Activated T-helper 1 cell treated with anti-CD3 and anti-CD28 coated beads, Interleukin-2, amount 50 U/mL, for 16 hours (primary cell): ENCODE measurements at regions not wholly inside any gene's neighbourhood (a gene's known extent, or its start where the extent isn't known, plus 50 kb on each side); places are given as distances from the start of the nearest gene placed in this dataset.
"Not testable (repeated sequence)": the region's sequence is repeated elsewhere in the genome, so short reads cannot be mapped to it uniquely, and the experiment has no call there.

Experiments used
- DNase-seq, 2 donors: peaks; one replicate each; pipeline ENCODE4 v3.0.0-alpha.2; 2020; ENCODE audit warnings: low read depth in 1 of 2, low spot score in 1 of 2

DNA sequence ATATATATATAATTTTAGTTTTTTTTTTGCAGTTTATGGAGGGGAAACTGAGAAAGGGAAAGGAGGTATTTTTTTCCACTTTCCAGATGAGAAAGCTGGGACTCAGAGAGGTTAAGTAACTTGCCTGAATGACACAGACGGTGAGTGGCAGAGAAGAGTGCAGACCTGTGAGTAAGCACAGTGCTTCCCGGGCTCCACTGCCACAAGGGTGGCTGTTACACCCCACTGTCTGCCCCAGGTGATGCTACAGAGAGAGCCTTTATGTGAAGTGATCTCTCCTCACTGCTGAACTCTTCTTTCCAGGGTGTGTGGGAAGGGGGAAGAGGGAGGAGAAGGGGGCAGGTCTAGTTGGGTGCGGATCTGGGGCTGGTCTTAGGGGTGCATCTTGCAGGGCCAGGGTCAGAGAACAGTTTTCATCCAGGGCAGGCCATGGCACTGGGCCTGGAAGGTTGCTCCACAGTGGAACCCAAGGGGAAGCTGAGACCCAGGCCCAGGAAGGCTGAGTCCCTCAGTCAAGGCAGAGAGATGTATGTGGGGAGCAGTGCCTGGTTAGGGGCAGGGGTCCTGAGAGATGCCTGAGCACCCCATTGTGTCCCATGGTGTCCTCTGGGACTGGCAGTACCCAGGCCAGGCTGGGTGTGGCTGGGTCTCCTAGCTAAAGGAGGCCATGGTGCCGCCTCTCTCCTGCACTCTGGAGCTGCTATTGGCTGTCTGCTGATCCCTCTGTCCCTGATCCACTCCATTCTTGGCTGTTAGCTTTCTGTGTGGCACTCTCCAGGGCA is 357.5 kb downstream of the PTPRU start:
- no peak for DNase-seq

DNA sequence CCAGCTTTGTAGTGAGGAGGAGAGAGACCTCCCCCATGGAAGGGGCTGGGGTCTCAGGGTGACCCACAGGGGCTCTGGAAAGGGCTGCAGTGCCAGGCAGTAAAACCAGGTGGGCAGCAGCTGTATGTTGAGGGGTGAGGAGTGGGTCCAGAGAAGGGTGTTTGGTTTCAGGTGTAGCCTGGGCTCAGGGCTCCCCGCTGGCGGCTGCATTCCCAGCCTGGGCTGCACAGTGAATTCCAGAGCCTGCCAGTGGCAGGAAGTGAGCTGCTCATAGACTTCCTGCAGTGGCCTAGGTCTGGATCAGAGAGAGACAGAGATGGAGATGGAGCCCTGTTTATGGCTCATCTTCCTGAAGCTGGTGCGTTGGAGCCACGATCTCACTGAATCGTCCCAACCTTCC is 356.4 kb downstream of the PTPRU start:
- no peak for DNase-seq

DNA sequence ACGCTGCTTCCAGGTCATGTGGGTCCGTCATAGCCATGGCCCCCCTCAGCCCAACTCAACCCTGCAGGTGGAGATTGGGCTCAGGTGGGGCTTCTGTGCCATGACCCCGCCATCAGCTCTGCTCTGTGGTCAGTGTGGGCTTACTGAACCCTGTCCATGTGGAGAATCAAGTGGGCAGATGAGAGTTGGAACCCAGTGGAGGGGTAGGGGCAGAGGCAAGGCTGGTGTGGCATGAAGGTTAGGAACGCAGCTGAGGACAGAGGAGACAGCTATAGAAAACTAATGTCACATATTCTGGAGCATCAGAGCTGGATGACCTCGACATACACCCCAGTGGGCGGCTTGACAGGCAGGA is 355.9 kb downstream of the PTPRU start:
- no peak for DNase-seq

DNA sequence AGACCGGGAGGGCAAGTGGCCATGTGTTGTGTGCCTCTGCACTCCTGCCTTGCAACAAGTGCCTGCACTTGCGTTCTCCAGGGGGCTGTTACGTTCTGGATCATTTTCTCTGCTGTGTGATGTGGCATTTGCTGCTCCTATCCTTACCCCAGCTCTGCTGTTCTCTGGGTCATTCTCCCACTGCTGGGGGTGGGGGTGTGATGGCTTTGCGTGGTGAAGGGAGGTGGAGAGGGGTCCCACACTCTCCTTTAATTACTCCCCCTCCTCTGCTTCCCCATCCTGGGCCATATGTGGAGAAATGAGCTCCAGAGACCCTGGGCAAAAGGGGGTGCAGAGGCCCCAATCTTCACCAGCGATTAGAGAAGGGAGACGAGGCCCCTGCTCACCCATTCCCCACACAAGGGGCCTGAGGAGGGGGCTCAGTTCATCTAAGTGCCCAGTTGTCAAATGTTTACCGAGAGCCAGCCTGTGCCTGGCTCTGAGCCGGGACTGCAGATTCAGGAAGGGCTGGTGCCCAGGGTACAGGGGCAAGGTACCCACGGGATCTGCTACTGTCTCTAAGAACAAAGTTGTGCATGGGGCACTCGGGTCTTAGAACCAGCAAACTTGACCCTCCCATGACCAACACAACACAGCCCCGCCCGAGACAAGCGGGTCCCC is 355.4 kb downstream of the PTPRU start:
- no peak for DNase-seq

DNA sequence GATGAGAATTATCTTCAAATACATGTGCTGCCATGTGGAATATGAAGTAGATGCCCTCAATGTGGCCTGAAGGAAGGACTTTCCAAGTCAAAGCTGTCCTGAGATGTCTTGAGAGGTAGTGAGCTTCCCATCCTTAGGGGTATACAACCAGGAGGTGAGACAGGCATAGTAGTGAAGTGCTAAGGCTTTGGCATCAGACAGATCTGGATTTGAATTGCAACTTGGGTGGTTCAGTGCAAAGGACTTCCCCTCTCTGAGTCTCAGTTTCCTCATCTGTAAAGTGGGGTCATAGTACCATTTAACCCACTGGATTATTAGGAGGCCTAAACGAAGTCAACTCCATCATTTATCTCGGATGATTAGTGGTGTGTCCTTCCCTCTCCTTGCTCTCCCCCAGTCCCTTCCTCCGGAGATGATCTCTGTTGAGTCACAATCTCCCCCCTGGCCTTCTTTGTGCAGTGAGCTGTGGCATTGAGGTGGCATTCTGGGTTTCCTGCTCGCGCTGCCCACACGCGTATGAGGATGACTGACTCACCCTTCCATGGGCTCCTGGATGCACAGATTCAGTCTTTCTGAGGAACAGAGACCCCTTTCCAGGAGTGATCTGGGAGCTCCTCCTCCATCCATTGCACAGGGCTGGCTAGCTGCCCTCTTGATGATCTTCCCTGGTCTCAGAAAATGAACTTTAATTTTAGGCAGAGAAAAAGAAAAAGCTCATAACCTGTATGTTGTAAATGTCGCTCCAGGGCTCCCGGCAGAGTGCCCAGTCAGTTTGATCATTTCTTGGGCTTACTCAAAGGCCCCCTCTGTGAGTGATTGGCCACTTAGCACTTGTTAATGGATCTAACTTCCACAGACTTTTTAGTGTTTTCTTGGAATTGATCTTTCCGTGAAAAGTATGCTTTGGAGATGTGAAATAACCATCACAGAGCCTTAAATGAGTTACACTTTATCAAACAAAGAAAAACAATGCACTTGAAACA is 354.6 kb downstream of the PTPRU start:
- DNase-seq: no peak

DNA sequence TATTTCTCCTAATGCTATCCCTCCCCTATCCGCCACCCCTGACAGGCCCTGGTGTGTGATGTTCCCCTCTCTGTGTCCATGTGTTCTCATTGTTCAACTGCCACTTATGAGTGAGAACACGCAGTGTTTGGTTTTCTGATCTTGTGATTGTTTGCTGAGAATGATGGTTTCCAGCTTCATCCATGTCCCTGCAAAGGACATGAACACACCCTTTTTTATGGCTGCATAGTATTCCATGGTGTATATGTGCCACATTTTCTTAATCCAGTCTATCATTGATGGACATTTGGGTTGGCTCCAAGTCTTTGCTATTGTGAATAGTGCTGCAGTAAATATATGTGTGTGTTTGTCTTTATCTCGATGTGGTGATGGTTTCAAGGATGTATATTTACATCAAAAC is 353.4 kb downstream of the PTPRU start:
- DNase-seq: not testable (repeated sequence)

DNA sequence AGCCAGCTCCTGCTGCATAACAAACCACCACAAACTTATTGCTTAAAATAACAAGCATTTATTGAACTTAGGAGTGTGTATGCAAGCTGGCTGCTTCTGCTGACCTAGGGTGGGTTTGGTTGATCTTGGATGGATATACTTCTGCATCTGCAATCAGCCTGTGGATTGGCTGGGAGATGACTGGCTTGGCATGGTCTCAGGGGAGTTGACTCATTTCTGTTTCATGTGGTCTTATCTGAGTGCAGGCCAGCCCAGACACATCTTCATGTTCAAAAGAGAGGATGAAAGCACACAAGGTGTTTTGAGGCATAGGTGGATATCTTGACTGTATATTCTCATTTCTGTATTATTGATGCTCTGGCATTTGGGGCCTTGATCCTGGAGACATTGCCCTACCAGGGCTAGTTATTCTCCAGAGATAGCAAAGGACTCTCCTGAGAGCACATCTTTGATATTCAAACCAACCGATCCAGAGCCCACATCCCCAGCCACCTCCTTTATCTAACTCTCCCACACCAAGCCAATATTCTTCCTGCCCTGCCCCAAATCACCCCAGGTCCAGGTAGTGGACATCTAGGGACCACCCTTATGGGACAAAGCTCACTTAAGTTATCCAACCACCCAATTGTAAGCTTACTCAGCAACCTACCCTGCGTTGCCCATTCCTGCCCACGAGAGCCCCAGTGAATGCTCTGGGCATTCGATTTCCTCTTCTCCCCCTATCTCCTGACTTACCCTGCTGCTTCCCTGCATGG is 350.8 kb downstream of the PTPRU start:
- no peak for DNase-seq

DNA sequence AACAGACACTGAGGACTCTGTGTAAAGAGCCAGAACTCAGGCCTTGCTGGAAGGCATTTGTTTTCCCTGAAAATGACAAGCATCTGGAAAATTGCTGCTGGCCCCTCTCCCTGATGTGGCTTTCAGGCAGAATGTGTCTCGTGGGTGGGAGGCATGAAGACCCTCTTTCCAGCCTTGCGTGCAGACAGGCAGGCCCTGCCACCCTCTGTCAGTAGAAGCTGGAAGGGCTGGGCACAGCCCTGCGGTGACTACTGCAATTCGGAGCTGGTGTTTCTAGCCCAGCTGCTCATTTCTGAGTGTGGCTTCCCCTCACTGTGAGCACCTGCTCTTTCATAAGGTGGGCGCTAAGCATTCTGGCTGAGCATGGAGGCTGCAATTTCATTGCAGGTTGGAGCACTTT is 349.9 kb downstream of the PTPRU start:
- DNase-seq: no peak

DNA sequence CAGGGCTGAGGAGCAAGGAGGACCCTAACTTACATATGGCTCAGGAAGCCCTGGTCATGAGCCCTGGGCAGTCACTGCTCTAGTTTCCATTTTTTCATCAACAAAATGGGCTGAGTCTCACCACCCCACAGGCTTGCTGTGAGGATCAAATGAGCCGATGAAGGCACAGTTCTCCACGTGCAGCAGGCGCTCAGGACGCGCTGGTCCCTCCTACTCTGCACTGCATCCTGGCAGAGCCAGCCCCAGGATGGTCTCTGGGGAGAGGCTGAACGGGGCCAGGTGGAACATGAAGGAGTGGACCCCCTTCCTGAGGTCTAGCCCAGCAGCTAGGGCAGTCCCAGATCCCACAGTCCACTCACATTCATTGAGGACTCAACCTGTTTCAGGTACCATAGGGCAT is 349.3 kb downstream of the PTPRU start:
- DNase-seq: no peak

DNA sequence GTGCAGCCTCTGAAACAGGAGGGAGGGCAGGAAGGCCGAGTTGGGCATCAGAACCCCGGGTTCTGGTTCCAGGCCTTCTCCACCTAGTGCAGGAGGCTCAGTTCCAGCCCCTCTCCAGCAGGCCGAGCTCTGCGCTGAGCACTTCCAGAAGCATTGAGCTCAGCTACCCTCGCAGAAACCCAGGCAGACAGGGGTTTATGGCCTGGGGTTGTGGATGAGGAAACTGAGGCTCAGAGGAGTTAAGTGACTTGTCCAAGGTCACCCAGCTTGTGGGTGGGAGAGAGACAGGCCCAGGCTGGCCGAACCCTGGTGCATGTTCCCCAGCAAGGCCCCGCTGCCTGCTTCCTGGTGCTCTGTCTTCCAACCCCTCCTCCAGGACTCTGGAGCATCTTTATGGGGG is 348.9 kb downstream of the PTPRU start:
- DNase-seq: no peak

DNA sequence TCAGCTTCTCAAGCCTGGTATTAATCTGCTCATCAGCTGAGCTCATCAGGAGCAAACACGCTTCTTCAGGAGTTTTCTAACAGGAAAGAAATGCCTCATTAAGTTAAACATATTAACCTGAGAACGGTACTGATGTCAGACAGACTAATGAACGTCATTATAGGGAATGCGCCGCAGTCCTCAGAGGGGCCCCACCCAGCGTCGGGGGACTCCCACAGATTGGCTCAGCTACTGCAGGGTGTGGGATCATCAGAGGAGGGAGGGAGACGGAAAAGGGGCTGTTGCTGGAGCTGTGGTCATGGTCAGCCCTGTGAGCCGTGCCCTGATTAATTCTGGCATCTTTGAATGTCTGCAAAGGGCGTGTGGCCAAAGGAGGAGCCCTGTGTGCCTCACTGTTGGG is 348.5 kb downstream of the PTPRU start:
- DNase-seq: no peak

DNA sequence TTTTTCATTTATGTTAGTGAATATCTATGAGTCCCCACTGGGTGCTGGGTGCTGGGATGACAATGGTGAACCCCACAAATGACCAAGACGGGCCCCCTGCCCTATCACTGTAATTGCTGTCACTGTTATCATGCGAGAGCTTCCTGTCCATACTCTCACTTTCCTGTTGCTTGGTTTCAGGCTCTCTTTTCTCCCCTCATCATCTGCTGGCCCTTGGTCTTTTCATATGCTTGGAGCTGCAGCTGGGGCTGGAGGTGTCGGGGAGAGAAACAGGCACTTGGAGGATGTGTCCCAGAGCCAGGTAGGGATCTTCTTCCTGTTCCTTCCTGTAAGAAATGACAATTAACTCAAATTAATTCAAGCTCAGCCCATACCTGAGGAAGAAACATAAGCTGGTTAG is 348.0 kb downstream of the PTPRU start:
- DNase-seq: no peak

DNA sequence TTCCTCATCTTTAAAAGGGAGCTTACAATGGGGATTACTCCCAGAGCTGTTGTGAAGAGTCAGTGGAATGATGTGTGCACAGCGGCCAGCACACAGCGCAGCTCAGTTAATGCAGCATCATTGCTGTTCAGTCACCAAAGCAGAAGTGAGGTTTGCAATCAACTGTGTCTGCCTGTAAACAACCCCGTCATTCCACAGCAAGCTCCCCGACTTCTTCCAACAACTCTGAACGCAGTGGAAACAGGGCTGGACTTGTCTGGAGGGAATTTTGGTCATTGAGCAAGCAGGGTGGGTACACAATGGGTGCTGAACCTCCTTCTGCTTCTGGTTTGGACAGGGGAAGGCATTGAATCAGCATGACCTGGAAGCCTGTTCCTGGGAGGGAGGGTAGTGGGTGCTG is 347.4 kb downstream of the PTPRU start:
- DNase-seq: no peak

DNA sequence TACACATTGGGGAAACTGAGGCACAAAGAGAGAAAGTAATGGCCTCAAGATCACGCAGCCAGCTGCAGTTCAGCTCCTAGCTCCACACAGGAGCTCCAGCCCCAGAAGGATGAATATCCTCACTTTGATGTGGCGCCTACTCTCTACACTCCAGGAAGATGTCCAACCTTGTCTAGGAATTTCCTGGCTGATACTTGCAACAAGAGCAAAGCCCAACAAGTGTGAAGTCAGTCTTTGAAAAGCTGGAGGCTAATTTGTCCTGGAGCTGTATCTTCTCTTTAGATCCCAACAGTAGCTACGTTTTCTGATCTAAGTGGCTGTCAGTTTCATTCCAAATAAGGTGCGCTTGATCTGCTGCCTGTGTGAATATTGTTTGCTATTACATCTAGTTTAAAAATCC is 344.9 kb downstream of the PTPRU start:
- DNase-seq: no peak

DNA sequence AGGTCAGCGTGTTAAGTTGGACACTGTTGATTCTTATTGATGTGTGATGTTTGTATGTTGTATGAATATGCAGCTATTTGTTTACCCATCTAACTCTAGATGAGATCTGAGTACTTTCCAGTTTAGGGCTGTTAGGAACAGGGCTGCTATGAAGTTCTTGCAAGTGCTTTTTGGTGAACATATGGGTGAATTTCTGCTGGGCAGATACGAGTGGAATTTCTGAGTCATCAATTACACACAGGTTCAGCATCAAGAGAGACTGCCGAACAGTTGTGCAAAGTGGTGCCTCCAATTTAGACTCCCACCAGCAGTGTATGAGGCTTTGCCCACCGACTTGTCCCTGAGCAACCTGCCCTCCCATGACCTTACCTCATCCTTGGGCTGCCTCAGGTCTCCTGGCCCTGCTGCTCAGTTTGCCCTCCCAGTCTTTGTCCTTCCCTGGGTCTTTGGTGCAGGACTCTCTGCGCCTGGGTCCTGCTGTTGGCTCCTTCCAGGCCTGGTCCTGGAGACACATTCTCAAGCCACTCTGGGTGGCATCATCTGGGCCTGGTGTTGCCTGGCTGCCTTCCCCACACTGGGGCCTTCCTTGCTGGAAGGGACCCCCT is 343.6 kb downstream of the PTPRU start:
- DNase-seq: no peak

DNA sequence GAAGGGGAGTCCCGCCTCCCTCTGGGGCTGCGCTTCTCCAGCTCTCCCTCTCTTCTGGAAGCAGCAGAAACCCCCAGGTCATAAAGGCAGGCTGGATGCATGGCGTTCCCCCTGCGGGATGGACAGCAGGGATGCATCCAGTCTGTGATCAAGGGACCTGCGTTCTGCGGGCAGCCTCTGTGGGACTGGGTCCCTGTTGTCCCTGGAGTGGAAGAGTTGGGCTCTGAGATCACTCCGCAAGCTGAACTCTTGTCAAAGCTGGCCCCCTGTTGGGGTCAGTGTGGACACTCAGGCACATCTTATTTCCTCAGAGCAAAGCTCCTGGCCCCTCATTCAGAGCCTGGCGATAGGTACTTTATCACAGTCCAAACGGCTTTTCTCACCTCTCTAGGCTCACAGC is 341.2 kb downstream of the PTPRU start:
- DNase-seq: no peak

DNA sequence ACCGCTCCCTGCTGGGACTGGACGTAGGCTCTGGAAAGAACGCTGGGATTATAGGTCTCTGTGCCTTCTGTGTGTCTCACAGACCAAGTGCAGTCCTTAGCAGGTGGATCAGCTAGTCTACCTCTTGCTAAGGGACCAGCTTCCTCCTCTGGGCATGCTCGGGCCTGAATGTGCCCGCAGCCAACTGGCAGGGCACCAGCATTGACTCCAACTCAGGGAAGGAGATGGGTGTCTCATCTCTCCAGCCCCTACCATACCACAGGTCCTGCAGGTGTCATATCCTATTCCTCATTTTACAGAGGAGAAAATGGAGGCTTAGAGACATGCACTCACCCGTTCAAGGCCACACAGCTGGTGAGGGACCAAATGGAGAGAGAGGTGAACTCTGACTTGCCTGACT is 340.2 kb downstream of the PTPRU start:
- DNase-seq: no peak

DNA sequence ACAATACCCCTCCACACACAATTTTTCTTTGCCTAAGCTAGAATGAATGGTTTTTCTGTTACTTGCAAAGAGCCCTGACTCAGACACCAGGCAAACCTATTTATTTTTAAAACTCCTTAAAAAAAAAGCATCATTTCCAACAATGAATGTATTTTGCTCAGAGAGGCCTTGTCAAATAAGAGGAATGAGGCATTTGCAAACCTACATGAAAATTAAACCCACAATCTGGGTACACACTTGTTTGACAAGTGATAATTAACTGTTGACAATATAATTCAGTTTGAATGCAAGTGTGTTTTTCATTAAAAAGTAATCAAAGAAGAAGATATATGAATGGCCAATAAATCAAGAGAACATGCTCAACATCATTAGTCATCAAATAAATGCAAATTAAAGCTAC is 339.5 kb downstream of the PTPRU start:
- DNase-seq: no peak

DNA sequence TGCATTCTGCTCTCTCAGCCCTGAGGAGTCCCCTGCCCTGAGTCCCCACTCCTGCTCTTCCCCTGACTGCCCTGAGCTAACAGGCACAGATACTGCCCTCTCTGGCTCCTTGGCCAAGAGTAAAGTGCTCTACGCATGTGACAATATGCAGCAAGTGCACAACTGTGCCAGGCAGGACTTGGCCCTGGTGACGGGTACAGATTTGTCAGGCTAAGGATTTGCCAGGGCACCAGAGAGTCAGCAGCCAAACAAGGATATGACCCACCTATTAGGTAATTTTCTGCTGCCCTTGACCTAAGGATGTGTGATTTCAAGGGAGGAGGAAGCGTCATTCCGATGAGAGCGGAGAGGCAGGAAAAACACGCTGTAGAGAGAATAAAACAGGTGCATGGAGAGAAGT is 339.0 kb downstream of the PTPRU start:
- DNase-seq: no peak

DNA sequence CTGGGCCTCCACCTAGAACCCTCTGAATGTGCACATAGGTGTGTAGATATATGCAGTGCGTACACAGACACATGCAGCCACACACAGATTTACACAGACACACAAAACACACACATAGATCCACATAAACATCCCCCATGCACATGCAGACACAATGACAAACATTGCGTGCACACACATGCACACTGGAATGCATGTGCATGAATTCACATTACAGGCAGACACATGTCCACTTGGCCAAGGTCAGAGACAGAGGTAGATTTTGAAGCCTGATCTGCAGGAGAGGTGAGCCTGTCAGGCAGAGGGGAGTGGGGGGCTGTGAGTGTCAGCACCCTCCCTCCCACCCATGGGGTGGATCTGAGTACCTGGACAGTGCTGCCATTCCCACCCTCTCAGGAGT is 338.5 kb downstream of the PTPRU start:
- DNase-seq: no peak
